Thyroid gland (tissue), 4 donors: ENCODE measurements at regions not wholly inside any gene's neighbourhood (a gene's known extent, or its start where the extent isn't known, plus 50 kb on each side); places are given as distances from the start of the nearest gene placed in this dataset.

Source experiments
- POLR2A ChIP-seq, 2 donors: fragments of 450-650 bp; IDR thresholded peaks; one replicate each; pipeline ENCODE4 v1.6.1; 2017; ENCODE audit warnings: antibody characterized with exemption in 2 of 2, mild to moderate bottlenecking in 2 of 2, moderate library complexity in 1 of 2
- TF ChIP-seq, protein P1 (sequence below), 6 experiments: fragments of 200-600 bp in 3 of 6; fragments of 450-650 bp in 3 of 6; sonication (generic) in 3 of 6; IDR thresholded peaks; one replicate each; pipeline ENCODE4 v1.5.1; 2016 to 2019; ENCODE audit warnings: antibody characterized with exemption in 6 of 6, mild to moderate bottlenecking in 2 of 6, inconsistent platforms in 1 of 6, moderate library complexity in 1 of 6

DNA sequence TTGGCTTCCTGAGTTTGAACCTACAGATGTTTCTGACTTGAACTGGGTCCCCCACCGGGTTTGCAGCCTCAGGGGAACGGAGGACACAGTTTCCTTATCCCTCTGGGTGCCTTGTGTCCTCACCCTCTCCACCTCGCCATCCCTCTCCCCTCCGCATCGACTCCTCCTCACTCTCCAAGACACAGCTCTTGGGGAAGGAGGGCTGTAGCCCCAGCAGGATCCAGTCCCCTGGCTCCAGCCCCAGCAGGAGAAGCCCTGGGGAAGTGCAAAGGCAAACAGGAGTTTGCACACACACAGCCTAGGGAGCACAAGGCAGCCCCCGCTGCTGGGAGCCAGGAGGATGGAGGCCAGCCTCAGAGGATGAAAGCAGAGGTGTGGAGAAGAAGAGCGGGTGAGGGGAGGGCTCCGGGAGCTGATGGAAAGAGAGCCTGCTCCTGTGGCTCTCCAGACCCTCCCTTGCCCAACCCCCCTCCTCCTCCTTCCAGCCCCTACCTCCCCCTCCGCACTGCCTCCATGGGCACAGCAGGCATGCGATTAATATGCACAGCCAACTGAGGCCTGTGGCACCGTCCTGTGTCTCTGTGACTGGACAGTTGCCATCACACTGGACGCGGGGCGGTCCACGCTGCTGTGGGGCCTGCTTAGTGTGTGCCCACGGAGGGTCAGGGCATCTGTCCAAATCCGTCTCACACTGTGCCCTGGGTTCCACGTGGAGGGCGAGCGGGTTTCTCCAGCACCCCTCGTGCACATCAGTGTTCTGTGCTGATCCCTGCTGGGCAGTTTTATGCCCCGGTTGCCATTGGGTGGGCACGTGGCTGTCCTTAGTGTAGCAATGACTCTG is 193.7 kb upstream of the DIO3 start:
- TF ChIP-seq, protein P1, sequence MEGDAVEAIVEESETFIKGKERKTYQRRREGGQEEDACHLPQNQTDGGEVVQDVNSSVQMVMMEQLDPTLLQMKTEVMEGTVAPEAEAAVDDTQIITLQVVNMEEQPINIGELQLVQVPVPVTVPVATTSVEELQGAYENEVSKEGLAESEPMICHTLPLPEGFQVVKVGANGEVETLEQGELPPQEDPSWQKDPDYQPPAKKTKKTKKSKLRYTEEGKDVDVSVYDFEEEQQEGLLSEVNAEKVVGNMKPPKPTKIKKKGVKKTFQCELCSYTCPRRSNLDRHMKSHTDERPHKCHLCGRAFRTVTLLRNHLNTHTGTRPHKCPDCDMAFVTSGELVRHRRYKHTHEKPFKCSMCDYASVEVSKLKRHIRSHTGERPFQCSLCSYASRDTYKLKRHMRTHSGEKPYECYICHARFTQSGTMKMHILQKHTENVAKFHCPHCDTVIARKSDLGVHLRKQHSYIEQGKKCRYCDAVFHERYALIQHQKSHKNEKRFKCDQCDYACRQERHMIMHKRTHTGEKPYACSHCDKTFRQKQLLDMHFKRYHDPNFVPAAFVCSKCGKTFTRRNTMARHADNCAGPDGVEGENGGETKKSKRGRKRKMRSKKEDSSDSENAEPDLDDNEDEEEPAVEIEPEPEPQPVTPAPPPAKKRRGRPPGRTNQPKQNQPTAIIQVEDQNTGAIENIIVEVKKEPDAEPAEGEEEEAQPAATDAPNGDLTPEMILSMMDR (IDR thresholded peaks at IDR 0.05), result no peak
- no peak for TF ChIP-seq POLR2A (IDR thresholded peaks at IDR 0.05)
